Liver (tissue), 8 donors: ENCODE measurements at regions not wholly inside any gene's neighbourhood (a gene's known extent, or its start where the extent isn't known, plus 50 kb on each side); places are given as distances from the start of the nearest gene placed in this dataset.

Experiments
- DNase-seq: peaks from one replicate; pipeline ENCODE4 v3.0.0-alpha.2; 2017; ENCODE audit warnings: low spot score
- H3K27ac ChIP-seq, 2 donors: one replicate each; pipeline ENCODE4 v1.7.0; 2013; ENCODE audit warnings: inconsistent platforms in 2 of 2, low read length in 2 of 2, control low read depth in 1 of 2, low read depth in 1 of 2, mild to moderate bottlenecking in 1 of 2
- H3K27me3 ChIP-seq, 4 donors: one replicate each; pipeline versions ENCODE4 v1.6.1 to v1.7.0; 2013; ENCODE audit warnings: low read length in 3 of 4, inconsistent platforms in 1 of 4, mild to moderate bottlenecking in 1 of 4, moderate library complexity in 1 of 4; ENCODE audit not compliant: control insufficient read depth in 4 of 4, insufficient read depth in 4 of 4
- H3K36me3 ChIP-seq, 4 donors: one replicate each; pipeline versions ENCODE4 v1.6.1 to v1.7.0; 2013; ENCODE audit warnings: low read length in 3 of 4, mild to moderate bottlenecking in 3 of 4, low read depth in 1 of 4, moderate library complexity in 1 of 4; ENCODE audit not compliant: control insufficient read depth in 4 of 4, insufficient read depth in 3 of 4
- H3K4me1 ChIP-seq, 4 donors: one replicate each; pipeline versions ENCODE4 v1.6.1 to v1.7.0; 2013; ENCODE audit warnings: low read length in 3 of 4, mild to moderate bottlenecking in 3 of 4, moderate library complexity in 1 of 4; ENCODE audit not compliant: control insufficient read depth in 4 of 4, insufficient read depth in 4 of 4
- H3K4me3 ChIP-seq, 3 donors: one replicate each; pipeline versions ENCODE4 v1.6.1 to v1.7.0; 2013; ENCODE audit warnings: low read length in 3 of 3, control low read depth in 1 of 3, low read depth in 1 of 3, mild to moderate bottlenecking in 1 of 3
- H3K9ac ChIP-seq, 2 donors: one replicate each; pipeline ENCODE4 v1.7.0; 2013; ENCODE audit warnings: low read length in 2 of 2, mild to moderate bottlenecking in 2 of 2, moderate library complexity in 2 of 2, control low read depth in 1 of 2, low read depth in 1 of 2
- H3K9me3 ChIP-seq, 4 donors: one replicate each; pipeline versions ENCODE4 v1.6.1 to v1.7.0; 2013; ENCODE audit warnings: low read length in 3 of 4; ENCODE audit not compliant: control insufficient read depth in 4 of 4
- ATF3 ChIP-seq: IDR thresholded peaks from 2 replicates; pipeline ENCODE4 v1.6.1; 2016; ENCODE audit warnings: antibody characterized with exemption
- CTCF ChIP-seq: fragments of 150-350 bp; IDR thresholded peaks from 2 replicates; pipeline ENCODE4 v1.5.1; 2017; ENCODE audit warnings: improper control_type of control experiment, low read depth, low read length; ENCODE audit not compliant: missing input control
- FOXA2 ChIP-seq: IDR thresholded peaks from 2 replicates; pipeline ENCODE4 v1.6.1; 2016; ENCODE audit warnings: antibody characterized with exemption
- GABPA ChIP-seq, 2 donors: IDR thresholded peaks in 1 of 2; conservative IDR thresholded peaks in 1 of 2; 2 replicates each; pipeline ENCODE4 v1.6.1; 2016; ENCODE audit warnings: antibody characterized with exemption in 2 of 2, mild to moderate bottlenecking in 1 of 2, moderate library complexity in 1 of 2
- HNF4A ChIP-seq, 2 donors: conservative IDR thresholded peaks; 2 replicates each; pipeline ENCODE4 v1.6.1; 2016; ENCODE audit warnings: antibody characterized with exemption in 2 of 2, mild to moderate bottlenecking in 2 of 2
- RAD21 ChIP-seq, 2 donors: IDR thresholded peaks; 2 replicates each; pipeline ENCODE4 v1.6.1; 2016; ENCODE audit warnings: antibody characterized with exemption in 2 of 2, mild to moderate bottlenecking in 2 of 2
- REST ChIP-seq: IDR thresholded peaks from 2 replicates; pipeline ENCODE4 v1.6.1; 2016; ENCODE audit warnings: antibody characterized with exemption, mild to moderate bottlenecking
- SP1 ChIP-seq: IDR thresholded peaks from 2 replicates; pipeline ENCODE4 v1.6.1; 2018; ENCODE audit warnings: antibody characterized with exemption, mild to moderate bottlenecking
- TAF1 ChIP-seq: conservative IDR thresholded peaks from 2 replicates; pipeline ENCODE4 v1.6.1; 2016; ENCODE audit warnings: antibody characterized with exemption, mild to moderate bottlenecking
- YY1 ChIP-seq: IDR thresholded peaks from 2 replicates; pipeline ENCODE4 v1.6.1; 2016; ENCODE audit warnings: antibody characterized with exemption, mild to moderate bottlenecking
- ZBTB33 ChIP-seq: IDR thresholded peaks from 2 replicates; pipeline ENCODE4 v1.6.1; 2016; ENCODE audit warnings: antibody characterized with exemption
- WGBS: extraction: QIAGEN DNeasy Blood & Tissue Kit; methylation state at CpG from one replicate; pipeline ENCODE4 v1.1.7; 2013; 5-methylcytosine and 5-hydroxymethylcytosine counted together
- donor health status: healthy.
- donor health status: healthy.
- donor health status: healthy.
- donor health status: healthy.
- donor health status: healthy.

- WGBS = 68% methylated on average over 5 of the region's 5 CpGs
- Histone ChIP-seq H3K9me3 (no peaks in the 10 kb centered on the region), H3K4me1 (peaks cover 0 to 5% (median 1%) of the 10 kb centered on the region in 4 donors), H3K9ac (no peak overlapping the region), H3K27ac (no peak overlapping the region), H3K36me3 (no peaks in the 10 kb centered on the region), H3K27me3 (no peaks in the 10 kb centered on the region), H3K4me3 (no peak overlapping the region)
- TF ChIP-seq RAD21 (IDR thresholded peaks at IDR 0.05) (no peak), FOXA2 (no peak), ATF3 (no peak), GABPA (IDR thresholded peaks at IDR 0.05 in 1 of 2, conservative IDR thresholded peaks at IDR 0.05 in 1 of 2) (no peak)
- no peak for DNase-seq
These were observed 86.3 kb upstream of the NFE2L3 start for GRCh38 chr7:26065652-26066051.

GRCh38 chr7:26066736-26067135 lies 85.3 kb upstream of the NFE2L3 start:
- Histone ChIP-seq H3K27ac (no peak overlapping the region), H3K4me3 (no peak overlapping the region), H3K36me3 (no peaks in the 10 kb centered on the region), H3K27me3 (no peaks in the 10 kb centered on the region), H3K4me1 (peaks cover 0 to under 1% (median 0%) of the 10 kb centered on the region in 4 donors), H3K9ac (no peak overlapping the region), H3K9me3 (no peaks in the 10 kb centered on the region)
- DNase-seq = no peak
- TF ChIP-seq TAF1 (no peak), REST (no peak), HNF4A (conservative IDR thresholded peaks at IDR 0.05) (no peak), ZBTB33 (no peak), YY1 (no peak), SP1 (no peak), CTCF (no peak)
- 92% methylated on average over 1 of the region's 1 CpG for WGBS
